Immature natural killer cell (primary cell): ENCODE measurements at regions not wholly inside any gene's neighbourhood (a gene's known extent, or its start where the extent isn't known, plus 50 kb on each side); places are given as distances from the start of the nearest gene placed in this dataset.

Source experiments
- DNase-seq, 3 donors: peaks; one replicate each; pipeline ENCODE4 v3.0.0; 2022; ENCODE audit warnings: mixed read lengths in 1 of 3
- H3K27ac Mint-ChIP-seq, 6 donors: one replicate each; pipeline ENCODE4 v1.8.0; 2020; ENCODE audit warnings: mixed read lengths in 6 of 6, mild to moderate bottlenecking in 5 of 6, inconsistent platforms in 4 of 6, moderate library complexity in 3 of 6
- H3K27me3 Mint-ChIP-seq, 3 donors: one replicate each; pipeline ENCODE4 v1.8.0; 2020 to 2021; ENCODE audit warnings: low read depth in 3 of 3, mild to moderate bottlenecking in 3 of 3, mixed read lengths in 3 of 3, moderate library complexity in 3 of 3, inconsistent platforms in 1 of 3
- H3K36me3 Mint-ChIP-seq, 3 donors: one replicate each; pipeline ENCODE4 v1.8.0; 2020; ENCODE audit warnings: mixed read lengths in 3 of 3, inconsistent platforms in 2 of 3, mild to moderate bottlenecking in 2 of 3
- H3K4me1 Mint-ChIP-seq, 2 donors: one replicate each; pipeline ENCODE4 v1.8.0; 2020; ENCODE audit warnings: inconsistent platforms in 2 of 2, mild to moderate bottlenecking in 2 of 2, mixed read lengths in 2 of 2, moderate library complexity in 1 of 2
- H3K4me3 Mint-ChIP-seq, 5 donors: one replicate each; pipeline ENCODE4 v1.8.0; 2020; ENCODE audit warnings: mild to moderate bottlenecking in 5 of 5, mixed read lengths in 5 of 5, inconsistent platforms in 3 of 5, moderate library complexity in 3 of 5
- H3K9me3 Mint-ChIP-seq, 6 donors: one replicate each; pipeline ENCODE4 v1.8.0; 2020; ENCODE audit warnings: mild to moderate bottlenecking in 6 of 6, mixed read lengths in 6 of 6, inconsistent platforms in 4 of 6, moderate library complexity in 3 of 6

DNA sequence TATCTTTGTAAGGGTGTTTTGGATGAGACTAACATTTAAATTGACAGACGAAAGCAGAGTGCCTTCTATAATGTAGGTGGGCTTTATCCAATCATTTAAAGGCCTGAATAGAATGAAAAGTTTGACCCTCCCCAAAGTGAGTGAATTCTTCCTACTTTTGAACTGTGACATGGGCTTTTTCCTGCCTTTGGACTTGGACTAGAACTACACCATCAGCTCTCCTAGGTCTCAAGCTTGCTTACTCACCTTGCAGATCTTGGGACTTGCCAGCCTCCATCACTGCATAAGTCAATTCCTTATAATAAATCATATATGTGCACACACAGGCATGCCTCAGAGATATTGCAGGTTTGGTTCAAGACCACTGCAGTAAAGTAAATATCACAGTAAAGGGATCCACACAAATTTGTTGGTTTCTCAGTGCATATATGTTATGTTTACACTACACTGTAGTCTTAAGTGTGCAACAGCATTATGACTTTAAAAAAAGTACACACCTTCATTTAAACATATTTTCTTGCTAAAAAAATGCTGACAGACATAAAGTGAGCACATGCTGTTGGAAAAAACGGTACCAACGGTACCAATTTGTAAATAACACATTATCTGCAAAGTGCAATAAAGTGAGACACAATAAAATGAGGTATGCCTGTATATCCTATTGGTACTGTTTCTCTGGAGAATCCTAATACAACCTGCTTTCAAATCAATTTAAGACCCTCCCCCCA lies 51.6 kb upstream of the ATF3 start:
- H3K27me3 Mint-ChIP-seq, result peaks cover 0 to 11% (median 7%) of the 10 kb centered on the region in 3 donors
- H3K36me3 Mint-ChIP-seq, result peaks cover 0 to 3% (median 0%) of the 10 kb centered on the region in 3 donors
- H3K27ac Mint-ChIP-seq, result no peak overlapping the region
- DNase-seq, result no peak
- H3K9me3 Mint-ChIP-seq, result no peaks in the 10 kb centered on the region
- peak overlapping the region in 1 of 5 donors; percentile 22 for H3K4me3 Mint-ChIP-seq
- H3K4me1 Mint-ChIP-seq, result peaks cover 12 to 18% of the 10 kb centered on the region in 2 donors

DNA sequence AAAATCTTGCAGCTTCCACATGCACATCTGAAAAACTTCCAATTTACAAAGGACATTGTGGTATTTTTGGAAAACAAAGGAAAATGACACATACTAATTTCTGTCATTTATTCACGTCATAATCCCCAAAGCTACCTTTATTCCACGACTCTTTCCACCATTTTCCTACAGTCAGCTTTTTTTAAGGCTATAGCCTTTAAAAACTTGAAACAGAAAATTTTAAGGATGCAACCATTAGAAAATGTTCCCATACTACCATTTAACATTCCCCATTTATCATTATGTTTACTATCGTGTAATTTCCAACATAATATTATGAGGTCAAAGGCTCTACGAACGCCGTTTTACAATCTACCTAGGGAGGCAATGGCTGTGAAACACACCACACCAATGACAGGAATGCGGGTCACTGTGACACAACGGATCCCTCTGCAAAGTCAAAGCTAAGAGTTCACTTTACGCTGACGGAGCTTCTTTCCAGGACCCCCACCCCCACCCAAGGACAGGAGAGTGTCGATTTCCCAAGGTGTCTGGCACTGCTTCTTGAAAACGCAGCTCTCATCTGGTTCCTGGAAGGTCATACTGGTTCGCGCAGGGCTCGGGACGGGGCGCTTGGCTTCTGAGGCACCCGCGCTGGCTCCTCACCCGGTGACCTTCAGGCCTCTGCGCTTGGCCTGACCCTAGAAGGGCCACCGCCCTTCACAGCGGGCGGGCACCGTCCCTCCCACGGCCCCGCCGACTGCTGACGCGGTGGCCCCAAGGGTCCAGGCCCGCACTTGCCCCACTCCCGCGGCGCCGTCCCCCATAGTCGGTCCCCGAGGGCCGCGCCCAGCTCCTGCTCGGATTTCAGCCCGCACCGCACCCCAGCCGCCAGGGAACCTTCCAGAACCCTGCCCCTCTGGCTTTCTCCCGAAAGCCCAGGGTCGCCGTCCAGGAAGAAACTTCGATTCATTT lies 50.5 kb upstream of the ATF3 start:
- Mint-ChIP-seq H3K4me3 (peak overlapping the region; percentile 71 to 92 (median 84)), H3K9me3 (peaks cover 0 to 3% (median 0%) of the 10 kb centered on the region in 6 donors), H3K27me3 (peaks cover 0 to 13% (median 7%) of the 10 kb centered on the region in 3 donors), H3K27ac (peak overlapping the region in 4 of 6 donors; percentile 70 to 99 (median 86)), H3K4me1 (peaks cover 12 to 18% of the 10 kb centered on the region in 2 donors), H3K36me3 (peaks cover 0 to 3% (median 0%) of the 10 kb centered on the region in 3 donors)
- DNase-seq, result no peak

DNA sequence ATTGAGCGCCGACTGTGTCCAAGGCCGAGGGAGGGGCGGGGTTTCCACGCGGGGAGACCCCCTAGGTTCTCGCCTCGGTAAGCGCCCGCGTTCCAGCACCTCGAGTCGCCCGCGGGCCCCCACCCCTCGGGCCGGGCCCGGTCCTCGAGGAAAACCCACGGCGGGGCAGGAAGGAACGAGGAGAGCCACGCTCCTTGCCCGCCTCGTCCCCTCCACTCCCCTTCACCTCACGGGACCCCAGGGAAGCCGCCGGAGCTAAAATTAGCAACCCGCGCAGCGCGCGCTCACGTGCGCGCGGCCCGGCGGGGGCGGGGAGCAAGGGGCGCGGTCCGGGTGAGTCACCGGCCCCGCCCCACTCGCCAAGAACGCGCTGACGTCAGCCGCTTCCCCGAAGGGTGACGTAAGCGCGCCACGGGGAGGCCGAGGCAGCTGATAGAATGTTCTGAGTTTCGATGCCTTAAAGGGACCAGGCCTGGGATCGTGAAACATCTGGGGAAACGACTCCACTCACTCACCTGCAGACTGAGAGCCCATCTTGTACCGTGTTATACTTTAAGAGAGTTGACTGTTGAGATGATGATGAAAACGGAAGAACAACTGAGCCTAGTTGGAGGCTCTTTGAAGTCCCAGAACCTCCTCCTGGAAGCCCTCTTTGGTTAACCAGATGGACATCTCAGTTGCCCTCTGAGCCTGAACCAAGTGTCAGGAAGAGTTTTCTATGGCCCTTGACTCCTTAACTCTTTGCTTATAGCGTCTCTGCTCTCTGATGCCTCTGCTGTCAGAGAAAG lies 49.7 kb upstream of the ATF3 start:
- H3K27ac Mint-ChIP-seq, result peak overlapping the region; percentile 87 to 99 (median 97)
- peaks cover 0 to 13% (median 9%) of the 10 kb centered on the region in 3 donors for H3K27me3 Mint-ChIP-seq
- DNase-seq, result peak; percentile 87 to 91 (median 90)
- peaks cover 0 to 3% (median 0%) of the 10 kb centered on the region in 3 donors for H3K36me3 Mint-ChIP-seq
- peak overlapping the region; percentile 84 to 95 (median 91) for H3K4me3 Mint-ChIP-seq
- peaks cover 12 to 18% of the 10 kb centered on the region in 2 donors for H3K4me1 Mint-ChIP-seq
- peaks cover 0 to 4% (median 0%) of the 10 kb centered on the region in 6 donors for H3K9me3 Mint-ChIP-seq
